Astrocyte (in vitro differentiated cells and primary cell): ENCODE measurements at regions not wholly inside any gene's neighbourhood (a gene's known extent, or its start where the extent isn't known, plus 50 kb on each side); places are given as distances from the start of the nearest gene placed in this dataset.

ENCODE experiments used
- EZH2 ChIP-seq: IDR thresholded peaks from 2 replicates; pipeline ENCODE4 v1.6.1; 2012; ENCODE audit warnings: mild to moderate bottlenecking, low read length, inconsistent platforms; ENCODE audit not compliant: insufficient read depth
- TF ChIP-seq, protein P1 (sequence below): IDR thresholded peaks from 2 replicates; pipeline ENCODE4 v1.5.1; 2011; ENCODE audit warnings: low read depth, mild to moderate bottlenecking, inconsistent platforms, low read length, moderate library complexity; ENCODE audit not compliant: insufficient read depth

DNA sequence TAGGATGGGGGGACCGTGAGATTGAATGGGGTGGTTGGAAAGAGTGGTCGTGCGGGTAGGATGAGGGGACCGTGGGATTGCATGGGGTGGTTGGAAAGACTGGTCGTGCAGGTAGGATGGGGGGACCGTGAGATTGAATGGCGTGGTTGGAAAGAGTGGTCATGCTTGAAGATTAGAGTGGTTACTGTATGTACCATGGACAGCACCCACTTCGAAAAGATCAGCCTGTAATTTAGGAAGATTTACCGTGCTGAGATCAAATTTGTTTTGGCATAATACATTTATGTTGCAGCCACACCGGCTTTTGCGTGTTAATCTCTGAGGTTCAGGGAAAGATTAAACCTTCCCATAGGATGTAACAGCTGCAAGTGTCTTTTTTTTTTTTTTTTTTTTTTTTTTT is 495.2 kb upstream of the ADARB2 start:
- no peak for TF ChIP-seq EZH2
- TF ChIP-seq, protein P1, sequence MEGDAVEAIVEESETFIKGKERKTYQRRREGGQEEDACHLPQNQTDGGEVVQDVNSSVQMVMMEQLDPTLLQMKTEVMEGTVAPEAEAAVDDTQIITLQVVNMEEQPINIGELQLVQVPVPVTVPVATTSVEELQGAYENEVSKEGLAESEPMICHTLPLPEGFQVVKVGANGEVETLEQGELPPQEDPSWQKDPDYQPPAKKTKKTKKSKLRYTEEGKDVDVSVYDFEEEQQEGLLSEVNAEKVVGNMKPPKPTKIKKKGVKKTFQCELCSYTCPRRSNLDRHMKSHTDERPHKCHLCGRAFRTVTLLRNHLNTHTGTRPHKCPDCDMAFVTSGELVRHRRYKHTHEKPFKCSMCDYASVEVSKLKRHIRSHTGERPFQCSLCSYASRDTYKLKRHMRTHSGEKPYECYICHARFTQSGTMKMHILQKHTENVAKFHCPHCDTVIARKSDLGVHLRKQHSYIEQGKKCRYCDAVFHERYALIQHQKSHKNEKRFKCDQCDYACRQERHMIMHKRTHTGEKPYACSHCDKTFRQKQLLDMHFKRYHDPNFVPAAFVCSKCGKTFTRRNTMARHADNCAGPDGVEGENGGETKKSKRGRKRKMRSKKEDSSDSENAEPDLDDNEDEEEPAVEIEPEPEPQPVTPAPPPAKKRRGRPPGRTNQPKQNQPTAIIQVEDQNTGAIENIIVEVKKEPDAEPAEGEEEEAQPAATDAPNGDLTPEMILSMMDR, result no peak
